WI38 (cell line): ENCODE measurements at regions not wholly inside any gene's neighbourhood (a gene's known extent, or its start where the extent isn't known, plus 50 kb on each side); places are given as distances from the start of the nearest gene placed in this dataset.

Source experiments
- H3K4me3 ChIP-seq: 2 replicates; pipeline ENCODE4 v1.5.1; 2011; ENCODE audit warnings: low read depth, mild to moderate bottlenecking, control low read depth, low read length
- TF ChIP-seq, protein P1 (sequence below): IDR thresholded peaks from 2 replicates; pipeline ENCODE4 v1.5.1; 2012; ENCODE audit warnings: low read depth, mild to moderate bottlenecking, control low read depth, low read length

DNA sequence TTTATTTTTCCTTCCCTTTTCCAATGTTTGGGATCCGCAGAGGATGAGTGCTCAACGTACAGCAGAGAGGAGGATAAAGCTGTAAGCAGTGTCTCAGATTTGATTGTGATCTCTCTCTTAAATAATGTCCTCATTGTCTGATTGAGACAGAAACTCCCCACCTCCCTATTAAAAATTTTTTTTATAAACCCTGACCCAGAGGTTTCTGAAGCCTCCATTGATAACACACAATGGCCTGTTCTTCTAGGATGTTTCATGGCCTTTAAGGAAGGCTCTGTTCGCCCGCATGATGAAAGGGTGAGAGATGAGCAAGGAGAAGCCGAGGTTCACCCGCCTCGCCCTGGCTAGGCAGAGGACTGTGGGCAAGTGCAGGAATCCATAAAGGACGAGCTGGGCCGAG is 138.2 kb upstream of the GAS1 start:
- TF ChIP-seq, protein P1, sequence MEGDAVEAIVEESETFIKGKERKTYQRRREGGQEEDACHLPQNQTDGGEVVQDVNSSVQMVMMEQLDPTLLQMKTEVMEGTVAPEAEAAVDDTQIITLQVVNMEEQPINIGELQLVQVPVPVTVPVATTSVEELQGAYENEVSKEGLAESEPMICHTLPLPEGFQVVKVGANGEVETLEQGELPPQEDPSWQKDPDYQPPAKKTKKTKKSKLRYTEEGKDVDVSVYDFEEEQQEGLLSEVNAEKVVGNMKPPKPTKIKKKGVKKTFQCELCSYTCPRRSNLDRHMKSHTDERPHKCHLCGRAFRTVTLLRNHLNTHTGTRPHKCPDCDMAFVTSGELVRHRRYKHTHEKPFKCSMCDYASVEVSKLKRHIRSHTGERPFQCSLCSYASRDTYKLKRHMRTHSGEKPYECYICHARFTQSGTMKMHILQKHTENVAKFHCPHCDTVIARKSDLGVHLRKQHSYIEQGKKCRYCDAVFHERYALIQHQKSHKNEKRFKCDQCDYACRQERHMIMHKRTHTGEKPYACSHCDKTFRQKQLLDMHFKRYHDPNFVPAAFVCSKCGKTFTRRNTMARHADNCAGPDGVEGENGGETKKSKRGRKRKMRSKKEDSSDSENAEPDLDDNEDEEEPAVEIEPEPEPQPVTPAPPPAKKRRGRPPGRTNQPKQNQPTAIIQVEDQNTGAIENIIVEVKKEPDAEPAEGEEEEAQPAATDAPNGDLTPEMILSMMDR: no peak
- H3K4me3 ChIP-seq: no peak overlapping the region

DNA sequence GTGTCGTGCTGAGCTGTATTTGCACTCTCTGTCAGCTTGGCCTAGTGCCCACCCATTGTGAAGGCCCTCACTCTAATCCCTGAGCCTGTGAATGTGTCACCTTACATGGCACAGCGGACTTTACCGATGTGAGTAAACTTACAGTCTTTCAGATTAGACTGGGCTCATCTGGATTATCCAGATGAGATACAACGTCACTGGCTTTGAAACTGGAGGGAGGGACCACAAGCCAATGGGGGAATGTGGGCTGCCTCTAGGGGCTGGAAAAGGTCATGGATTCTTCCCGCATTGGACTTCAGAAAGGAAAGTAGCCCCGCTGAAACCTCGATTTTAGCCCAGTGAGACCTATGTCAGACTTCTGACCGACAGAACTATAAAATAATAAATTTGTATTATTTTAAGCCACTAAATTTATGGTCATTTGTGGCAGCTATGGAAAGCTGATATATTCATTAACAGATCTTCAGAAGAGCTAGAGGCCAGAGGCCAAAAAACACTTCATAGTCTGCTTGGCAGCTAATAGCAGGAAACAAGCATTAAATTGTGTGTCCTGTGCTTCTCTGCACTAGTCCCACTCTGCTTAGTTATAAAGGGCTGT is 139.0 kb upstream of the GAS1 start:
- TF ChIP-seq, protein P1: no peak
- no peak overlapping the region for H3K4me3 ChIP-seq

DNA sequence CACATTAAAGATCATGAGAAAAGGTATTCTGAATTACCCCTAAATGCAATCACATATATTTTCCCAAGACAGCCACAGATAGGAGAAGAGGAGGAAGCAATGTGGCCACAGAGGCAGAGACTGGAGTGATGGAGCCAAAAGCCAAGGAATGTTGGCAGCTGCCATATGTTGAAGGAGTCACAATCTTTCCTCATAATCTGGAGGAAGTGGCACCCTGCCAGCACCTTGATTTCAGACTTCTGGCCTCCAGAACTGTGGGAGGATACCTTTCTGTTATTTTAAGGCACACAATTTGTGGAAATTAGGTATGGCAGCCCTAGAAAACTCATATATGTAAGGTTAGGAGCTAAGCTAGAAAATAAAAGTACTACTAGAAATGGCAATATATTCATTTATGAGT is 139.9 kb upstream of the GAS1 start:
- TF ChIP-seq, protein P1: no peak
- no peak overlapping the region for H3K4me3 ChIP-seq

DNA sequence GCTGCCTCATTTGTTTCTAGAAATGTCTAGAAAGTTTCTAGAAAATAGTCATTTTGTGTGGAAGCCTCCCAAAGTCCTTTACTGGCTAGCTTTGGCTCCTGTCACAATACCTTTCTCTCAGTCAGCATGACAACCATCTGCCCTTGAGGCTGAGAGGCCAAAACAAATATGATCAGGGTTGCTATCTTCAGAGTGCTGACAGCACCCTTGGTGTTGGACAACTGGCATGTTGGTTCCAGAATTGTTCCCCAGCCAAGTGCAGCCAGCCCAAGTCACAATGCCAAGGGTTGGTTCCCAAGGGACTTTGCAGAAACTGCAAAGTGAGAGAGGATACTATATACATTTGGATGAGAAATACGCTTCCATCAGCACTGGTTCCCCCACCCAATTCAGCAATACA is 140.9 kb upstream of the GAS1 start:
- no peak overlapping the region for H3K4me3 ChIP-seq
- TF ChIP-seq, protein P1: no peak

DNA sequence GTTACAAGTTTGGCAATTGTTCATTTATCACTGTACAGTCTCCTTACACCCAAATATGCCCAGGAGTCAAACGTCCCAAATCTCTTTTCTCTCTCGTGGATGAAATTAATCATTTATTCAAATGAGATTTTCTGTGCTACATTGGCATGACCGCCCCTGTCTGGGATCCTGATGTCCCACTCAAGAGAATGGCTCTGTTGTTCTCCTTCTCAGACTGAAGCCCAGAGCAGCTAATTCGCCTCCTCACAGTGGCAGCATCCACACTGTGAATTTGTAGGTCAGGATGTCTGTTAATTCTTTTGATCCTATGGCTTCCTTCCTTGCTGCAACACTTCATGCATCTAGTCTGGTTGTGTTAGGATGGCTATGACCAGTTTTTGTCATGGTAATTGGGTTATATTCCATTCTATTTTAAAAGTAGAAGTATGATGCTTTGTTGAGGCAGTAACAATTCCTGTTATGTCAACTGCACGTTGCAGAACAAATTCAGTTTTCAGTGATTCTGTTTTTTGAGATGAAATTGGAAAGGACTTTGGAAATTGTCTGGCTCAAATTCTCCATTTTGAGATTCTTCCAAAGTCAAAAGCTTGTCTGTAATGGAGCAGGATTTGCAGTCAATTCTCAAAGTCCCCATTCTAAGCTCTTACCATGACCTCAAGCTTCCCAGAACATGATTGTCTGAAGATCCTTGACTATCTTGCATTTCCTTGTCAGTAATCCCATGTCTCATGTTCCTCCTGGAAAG is 141.5 kb upstream of the GAS1 start:
- TF ChIP-seq, protein P1: no peak
- H3K4me3 ChIP-seq: no peak overlapping the region

DNA sequence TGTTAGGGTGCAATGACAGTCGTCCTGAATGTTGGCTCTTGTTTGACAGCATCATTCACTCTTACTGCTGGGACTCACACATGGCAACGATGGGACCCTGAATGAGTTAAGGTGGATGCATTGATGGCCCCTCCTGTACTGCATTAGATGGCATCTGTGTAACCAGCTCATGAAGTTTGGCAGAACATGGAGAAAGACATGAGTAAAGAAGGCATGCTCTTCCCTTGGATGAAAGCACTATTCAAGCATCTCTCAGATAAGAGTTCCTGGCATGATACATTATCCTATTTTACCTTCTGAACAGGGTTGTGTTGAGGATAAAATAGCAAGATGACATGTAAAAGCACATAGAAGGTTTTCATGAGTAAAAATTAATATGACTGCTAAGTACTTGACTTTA is 142.2 kb upstream of the GAS1 start:
- no peak overlapping the region for H3K4me3 ChIP-seq
- TF ChIP-seq, protein P1: no peak

DNA sequence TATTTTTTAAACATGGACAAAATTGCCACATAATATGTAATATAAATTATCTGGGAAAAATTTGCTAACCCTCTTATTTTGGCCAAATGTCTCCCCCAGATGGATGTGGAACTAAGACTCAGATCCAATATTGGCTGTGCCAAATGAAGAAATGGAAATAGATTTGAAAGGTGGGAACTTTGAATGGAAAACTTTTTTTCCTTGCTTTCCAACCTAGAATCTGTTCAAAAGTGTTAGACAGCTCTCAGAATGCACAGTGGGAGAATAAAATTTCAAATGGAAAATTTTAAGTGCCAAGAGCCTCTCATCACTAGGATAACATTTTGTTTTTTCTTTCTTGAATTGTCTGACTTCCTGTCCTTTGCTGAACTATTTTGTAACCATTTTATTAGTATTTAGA is 142.6 kb upstream of the GAS1 start:
- no peak overlapping the region for H3K4me3 ChIP-seq
- TF ChIP-seq, protein P1: no peak
